Neural progenitor cell (in vitro differentiated cells): ENCODE measurements at regions not wholly inside any gene's neighbourhood (a gene's known extent, or its start where the extent isn't known, plus 50 kb on each side); places are given as distances from the start of the nearest gene placed in this dataset.

Experiments
- EZH2phosphoT487 ChIP-seq: fragments of 200-600 bp; sonication (generic); IDR thresholded peaks from 2 replicates; pipeline ENCODE4 v1.6.1; 2017; ENCODE audit warnings: antibody characterized with exemption
- TF ChIP-seq, protein P1 (sequence below): fragments of 200-600 bp; sonication (generic); IDR thresholded peaks from 2 replicates; pipeline ENCODE4 v1.5.1; 2017; ENCODE audit warnings: antibody characterized with exemption, mild to moderate bottlenecking

DNA sequence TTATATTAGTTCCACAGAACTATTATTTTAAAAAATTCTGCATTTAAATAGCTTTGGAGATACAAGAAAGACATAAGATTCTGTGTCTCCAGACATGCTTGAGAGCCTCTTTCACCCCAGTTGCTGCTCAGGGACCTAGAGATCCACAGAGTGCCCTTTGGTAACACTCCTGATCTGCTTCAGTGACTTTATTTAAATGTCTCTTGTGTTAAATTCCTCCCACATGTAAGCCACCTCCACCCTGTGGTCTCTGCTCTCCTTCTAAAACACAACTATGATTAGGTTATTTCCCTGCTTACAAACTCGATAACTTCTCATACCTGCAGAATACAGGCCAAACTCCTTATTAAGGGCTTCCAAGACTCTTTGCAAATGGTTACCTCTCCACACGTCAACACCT lies 141.0 kb downstream of the RFC3 start:
- TF ChIP-seq EZH2phosphoT487 = no peak
- TF ChIP-seq, protein P1, sequence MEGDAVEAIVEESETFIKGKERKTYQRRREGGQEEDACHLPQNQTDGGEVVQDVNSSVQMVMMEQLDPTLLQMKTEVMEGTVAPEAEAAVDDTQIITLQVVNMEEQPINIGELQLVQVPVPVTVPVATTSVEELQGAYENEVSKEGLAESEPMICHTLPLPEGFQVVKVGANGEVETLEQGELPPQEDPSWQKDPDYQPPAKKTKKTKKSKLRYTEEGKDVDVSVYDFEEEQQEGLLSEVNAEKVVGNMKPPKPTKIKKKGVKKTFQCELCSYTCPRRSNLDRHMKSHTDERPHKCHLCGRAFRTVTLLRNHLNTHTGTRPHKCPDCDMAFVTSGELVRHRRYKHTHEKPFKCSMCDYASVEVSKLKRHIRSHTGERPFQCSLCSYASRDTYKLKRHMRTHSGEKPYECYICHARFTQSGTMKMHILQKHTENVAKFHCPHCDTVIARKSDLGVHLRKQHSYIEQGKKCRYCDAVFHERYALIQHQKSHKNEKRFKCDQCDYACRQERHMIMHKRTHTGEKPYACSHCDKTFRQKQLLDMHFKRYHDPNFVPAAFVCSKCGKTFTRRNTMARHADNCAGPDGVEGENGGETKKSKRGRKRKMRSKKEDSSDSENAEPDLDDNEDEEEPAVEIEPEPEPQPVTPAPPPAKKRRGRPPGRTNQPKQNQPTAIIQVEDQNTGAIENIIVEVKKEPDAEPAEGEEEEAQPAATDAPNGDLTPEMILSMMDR = no peak
